H54 (cell line): ENCODE measurements at regions not wholly inside any gene's neighbourhood (a gene's known extent, or its start where the extent isn't known, plus 50 kb on each side); places are given as distances from the start of the nearest gene placed in this dataset.
"Not testable (repeated sequence)": the region's sequence is repeated elsewhere in the genome, so short reads cannot be mapped to it uniquely, and the experiment has no call there.

ENCODE experiments used
- DNase-seq: peaks from one replicate; pipeline ENCODE4 v3.0.0; 2011; ENCODE audit warnings: low spot score, mixed read lengths; ENCODE audit not compliant: insufficient read length
- FAIRE-seq: peaks from 3 replicates; lab custom pipeline; 2011; peaks lifted over from hg19 to GRCh38; lab: Jason Lieb, UNC
- POLR2A ChIP-seq: IDR thresholded peaks from 2 replicates; pipeline ENCODE4 v1.6.1; 2011; ENCODE audit warnings: low read depth, mild to moderate bottlenecking, low read length

DNA sequence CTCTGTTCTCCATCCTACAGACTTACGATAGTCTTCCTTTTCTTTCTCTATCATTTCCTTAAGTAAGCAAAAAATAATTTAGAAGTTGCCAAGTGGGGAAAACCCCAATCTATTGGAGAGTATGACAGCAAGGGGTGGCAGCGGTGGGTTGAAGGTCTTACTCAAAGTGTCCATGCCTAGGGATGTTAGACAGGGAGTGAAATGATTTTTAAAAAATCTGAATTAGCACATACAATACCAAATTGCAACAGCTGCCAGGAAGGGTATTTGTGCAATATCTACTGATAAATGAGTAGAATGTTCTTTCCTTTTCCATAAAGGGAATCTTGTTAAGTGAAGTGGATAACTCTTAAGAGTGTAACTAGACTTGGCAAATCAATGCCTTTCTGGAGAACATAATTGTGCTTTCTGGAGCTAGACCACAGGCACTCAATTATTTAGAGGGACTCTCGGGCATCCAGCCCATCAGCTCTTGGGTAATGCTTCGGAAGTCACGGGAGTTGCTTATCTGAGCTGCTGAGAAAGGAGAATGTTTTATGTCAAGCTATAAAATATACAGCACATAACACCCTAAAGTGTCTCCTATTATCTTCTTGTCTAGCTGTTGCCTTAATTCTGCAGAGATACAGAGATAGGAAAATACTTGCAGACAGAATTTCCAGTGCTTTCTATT, 151.5 kb downstream of the KCNJ2 start:
- DNase-seq: no peak
- TF ChIP-seq POLR2A: no peak
- no peak for FAIRE-seq

- TF ChIP-seq POLR2A: no peak
- FAIRE-seq: no peak
- no peak for DNase-seq
Observed at GRCh38 chr17:70321352-70321751, 152.0 kb downstream of the KCNJ2 start.

DNA sequence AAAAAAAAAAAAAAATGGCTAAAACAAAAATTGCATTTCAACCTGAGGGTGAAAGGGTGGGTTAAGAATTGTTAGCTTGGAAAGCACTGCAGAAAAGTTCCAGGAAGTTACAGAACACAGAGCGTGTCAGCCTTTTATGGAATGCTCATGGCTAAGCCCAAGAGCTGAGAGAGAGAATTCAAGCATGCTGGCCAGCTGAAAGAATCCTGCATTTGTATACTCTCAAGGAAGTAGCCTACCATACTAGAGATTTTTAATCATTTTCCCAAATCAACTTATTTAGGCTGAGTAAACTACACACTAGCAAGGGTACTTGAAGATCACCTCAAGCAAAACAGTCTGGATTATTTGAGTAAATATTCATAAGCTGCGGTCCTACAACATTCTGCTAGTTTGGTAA, 153.9 kb downstream of the KCNJ2 start:
- no peak for TF ChIP-seq POLR2A
- DNase-seq (no peak), FAIRE-seq (no peak)

DNA sequence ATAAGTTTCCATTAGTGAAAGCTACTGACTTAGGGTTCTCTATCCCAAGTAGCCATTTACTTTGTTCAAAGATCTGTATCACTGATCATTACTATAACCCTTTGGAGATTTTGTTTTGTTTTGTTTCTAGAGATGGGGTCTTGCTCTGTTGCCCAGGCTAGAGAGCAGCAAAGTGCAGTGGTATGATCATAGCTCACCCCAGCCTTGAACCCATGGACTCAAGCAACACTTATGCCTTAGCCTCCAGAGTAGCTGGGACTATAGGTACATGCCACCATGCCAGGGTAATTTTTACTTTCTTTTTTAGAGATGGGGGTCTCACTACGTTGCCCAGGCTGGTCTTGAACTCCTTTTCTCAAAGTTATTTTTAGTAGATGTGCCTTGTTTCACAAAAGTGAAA, 154.7 kb downstream of the KCNJ2 start:
- FAIRE-seq (no peak), DNase-seq (no peak)
- TF ChIP-seq POLR2A: no peak

DNA sequence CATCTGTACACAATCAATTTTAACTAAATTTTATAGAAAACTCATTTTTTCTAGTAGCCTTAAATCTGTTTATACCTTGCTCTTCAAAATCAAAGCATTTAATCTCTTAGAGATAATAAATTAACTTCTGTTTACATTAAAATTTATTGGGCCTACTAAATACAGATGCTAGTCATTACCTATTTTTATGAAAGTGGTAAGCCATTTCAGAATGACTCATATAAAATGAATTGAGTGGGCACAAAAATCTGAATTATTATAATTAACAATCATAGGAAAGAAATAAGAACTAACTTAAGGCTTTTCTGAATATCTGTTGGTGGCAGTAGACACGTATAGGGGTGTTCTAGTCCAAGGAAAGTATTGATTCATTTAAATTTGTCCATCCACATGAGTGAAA, 157.9 kb downstream of the KCNJ2 start:
- no peak for FAIRE-seq

DNA sequence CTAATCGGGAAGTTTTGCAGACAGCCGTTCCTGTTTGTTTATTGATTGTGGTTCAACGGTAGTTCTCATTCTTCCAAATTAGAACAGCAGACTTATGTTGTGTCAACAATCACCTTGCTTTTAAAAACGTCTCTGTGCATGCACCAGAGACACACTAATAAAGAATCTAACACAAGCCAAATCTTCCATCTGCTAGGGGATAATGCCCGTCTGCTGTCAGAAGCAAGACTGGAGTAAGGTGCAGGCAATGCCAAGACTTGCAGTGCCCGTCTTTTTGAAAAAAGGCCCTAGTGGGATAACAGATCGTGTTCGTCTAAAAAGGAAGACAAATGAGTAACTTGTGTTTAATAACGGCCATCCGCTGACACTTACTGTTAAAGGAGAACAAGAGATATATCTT, 158.4 kb downstream of the KCNJ2 start:
- TF ChIP-seq POLR2A: no peak
- FAIRE-seq: no peak
- no peak for DNase-seq

More for the DNA sequence above, 157.9 kb downstream of the KCNJ2 start:
- no peak for TF ChIP-seq POLR2A
- DNase-seq: no peak

GRCh38 chr17:70329721-70330120, 160.4 kb downstream of the KCNJ2 start:
- FAIRE-seq: no peak
- DNase-seq: no peak
- TF ChIP-seq POLR2A: no peak

DNA sequence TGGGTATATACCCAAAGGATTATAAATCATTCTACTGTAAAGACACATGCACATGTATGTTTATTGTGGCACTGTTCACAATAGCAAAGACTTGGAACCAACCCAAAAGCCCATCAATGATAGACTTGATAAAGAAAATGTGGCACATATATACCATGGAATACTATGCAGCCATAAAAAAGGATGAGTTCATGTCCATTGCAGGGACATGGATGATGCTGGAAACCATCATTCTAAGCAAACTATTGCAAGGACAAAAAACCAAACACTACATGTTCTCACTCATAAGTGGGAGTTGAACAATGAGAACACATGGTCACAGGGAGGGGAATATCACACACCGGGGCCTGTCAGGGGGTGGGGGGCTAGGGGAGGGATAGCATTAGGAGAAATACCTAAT, 161.7 kb downstream of the KCNJ2 start:
- not testable (repeated sequence) for DNase-seq, FAIRE-seq

GRCh38 chr17:70332356-70333210, 163.3 kb downstream of the KCNJ2 start:
- DNase-seq (no peak), FAIRE-seq (no peak)
- TF ChIP-seq POLR2A: no peak

GRCh38 chr17:70336411-70336810, 167.1 kb downstream of the KCNJ2 start:
- no peak for FAIRE-seq
- DNase-seq: no peak
- TF ChIP-seq POLR2A: no peak

GRCh38 chr17:70338946-70339354, 169.6 kb downstream of the KCNJ2 start:
- no peak for FAIRE-seq
- no peak for DNase-seq
- no peak for TF ChIP-seq POLR2A

DNA sequence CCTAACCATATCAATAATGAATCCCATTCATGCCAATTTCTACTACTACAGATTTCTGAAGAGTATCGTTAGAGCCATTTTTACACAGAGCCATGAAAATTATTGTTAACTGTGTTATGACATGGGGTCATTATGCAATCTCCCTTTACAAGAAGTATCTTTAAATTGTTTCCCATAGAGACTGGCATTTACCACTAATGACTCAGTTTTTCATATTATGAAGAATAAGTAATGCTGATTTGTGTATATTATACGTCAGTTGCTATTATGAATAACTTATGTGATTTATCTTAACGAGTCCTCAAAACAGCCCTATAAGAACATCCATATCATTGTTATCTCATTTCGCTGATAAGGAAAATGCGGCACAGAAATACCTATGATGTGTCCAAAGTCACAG, 173.8 kb downstream of the KCNJ2 start:
- TF ChIP-seq POLR2A: no peak
- DNase-seq (no peak), FAIRE-seq (no peak)

DNA sequence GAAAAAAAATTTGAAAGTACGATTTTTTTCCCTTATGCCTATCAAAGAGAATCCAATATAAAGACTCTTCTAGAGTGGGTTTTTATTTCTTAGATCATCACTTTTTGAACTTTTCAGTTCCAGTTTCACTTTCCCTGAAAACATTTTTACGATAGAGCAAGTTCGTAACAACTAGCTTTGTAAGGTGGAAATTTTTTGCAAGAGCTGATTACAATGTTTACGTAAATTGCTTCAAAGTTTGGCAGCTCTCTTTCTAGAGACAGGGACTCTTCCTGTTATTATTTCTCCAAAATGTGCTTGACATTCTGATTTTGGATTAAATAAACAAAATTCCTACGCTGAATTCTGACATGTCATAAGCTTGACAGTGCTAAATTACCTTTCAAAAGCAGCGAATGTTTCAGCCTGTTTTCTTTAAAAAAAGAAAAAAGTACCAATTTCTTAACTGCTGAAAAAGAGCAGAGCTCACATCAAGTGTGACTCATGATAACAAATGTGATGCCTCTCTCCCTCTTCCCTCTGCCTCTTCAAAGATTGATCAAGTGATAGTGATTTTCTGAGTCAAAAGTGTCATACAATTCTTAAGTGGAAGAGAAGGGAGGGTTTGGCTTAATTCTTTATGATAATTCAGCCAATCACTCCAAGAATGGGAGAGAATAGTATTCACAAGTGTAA, 175.2 kb downstream of the KCNJ2 start:
- FAIRE-seq (no peak), DNase-seq (no peak)

DNA sequence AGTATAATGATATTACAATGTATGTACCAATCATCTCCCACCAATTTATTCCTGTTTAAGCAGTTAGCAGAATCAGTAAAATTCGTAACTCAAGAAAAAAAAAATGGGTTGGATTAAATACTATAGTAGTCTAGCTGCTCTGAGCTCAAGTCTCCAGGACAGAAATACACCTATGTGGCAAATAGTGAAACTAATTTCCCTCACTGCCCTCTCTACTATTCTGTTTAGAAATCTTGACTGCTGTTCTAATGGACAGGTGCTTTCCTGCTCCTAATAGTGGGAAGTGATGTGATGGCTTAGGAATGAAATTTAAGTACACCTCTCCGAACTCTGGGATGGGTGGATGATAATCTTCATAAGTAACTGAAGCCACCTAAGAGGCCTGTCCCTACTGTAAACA, 175.7 kb downstream of the KCNJ2 start:
- TF ChIP-seq POLR2A: no peak
- no peak for FAIRE-seq
- DNase-seq: no peak

More for the DNA sequence above, 175.2 kb downstream of the KCNJ2 start:
- TF ChIP-seq POLR2A: no peak
